K562 (cell line): ENCODE measurements at regions not wholly inside any gene's neighbourhood (a gene's known extent, or its start where the extent isn't known, plus 50 kb on each side); places are given as distances from the start of the nearest gene placed in this dataset.

Source experiments
- CHD7 ChIP-seq: fragments of 200-600 bp; sonication (generic); IDR thresholded peaks from one replicate; pipeline ENCODE4 v1.6.1; 2012; ENCODE audit warnings: mild to moderate bottlenecking, low read depth, low read length, inconsistent platforms
- GTF2F1 ChIP-seq: IDR thresholded peaks from 2 replicates; pipeline ENCODE4 v1.6.1; 2011; ENCODE audit warnings: low read depth, low read length, improper control_type of control experiment
- POLR2H ChIP-seq: IDR thresholded peaks from 2 replicates; pipeline ENCODE4 v1.6.1; 2016; ENCODE audit warnings: missing genetic modification characterization, low read depth, mild to moderate bottlenecking, control low read depth, missing compliant biosample characterization, moderate library complexity

- no peak for TF ChIP-seq CHD7
- TF ChIP-seq GTF2F1: no peak
- no peak for TF ChIP-seq POLR2H
These were observed 88.9 kb upstream of the FOXQ1 start (continued) for GRCh38 chr6:1222728-1223595.
